Thymus (tissue), 11 donors: ENCODE measurements at regions not wholly inside any gene's neighbourhood (a gene's known extent, or its start where the extent isn't known, plus 50 kb on each side); places are given as distances from the start of the nearest gene placed in this dataset.

Source experiments
- DNase-seq, 9 donors: peaks; one replicate each; pipeline ENCODE4 v3.0.0-alpha.2; 2013; ENCODE audit warnings: low spot score in 9 of 9, low read depth in 6 of 9, missing footprints in 1 of 9
- H3K27ac ChIP-seq, 2 donors: one replicate each; pipeline ENCODE4 v1.5.1; 2013; ENCODE audit warnings: control low read depth in 1 of 2, low read depth in 1 of 2, low read length in 1 of 2, mild to moderate bottlenecking in 1 of 2, moderate library complexity in 1 of 2
- H3K27me3 ChIP-seq, 2 donors: one replicate each; pipeline ENCODE4 v1.5.1; 2013; ENCODE audit warnings: low read length in 1 of 2; ENCODE audit not compliant: control insufficient read depth in 2 of 2, insufficient read depth in 1 of 2
- H3K36me3 ChIP-seq, 2 donors: one replicate each; pipeline ENCODE4 v1.5.1; 2013; ENCODE audit warnings: low read length in 1 of 2, mild to moderate bottlenecking in 1 of 2, moderate library complexity in 1 of 2; ENCODE audit not compliant: control insufficient read depth in 2 of 2, insufficient read depth in 2 of 2
- H3K4me1 ChIP-seq, 2 donors: one replicate each; pipeline ENCODE4 v1.5.1; 2013; ENCODE audit warnings: low read length in 2 of 2; ENCODE audit not compliant: control insufficient read depth in 2 of 2, insufficient read depth in 2 of 2
- H3K4me3 ChIP-seq, 2 donors: one replicate each; pipeline ENCODE4 v1.5.1; 2013; ENCODE audit warnings: low read length in 2 of 2, control low read depth in 1 of 2, mild to moderate bottlenecking in 1 of 2
- H3K9me3 ChIP-seq, 2 donors: one replicate each; pipeline ENCODE4 v1.5.1; 2013; ENCODE audit warnings: low read length in 1 of 2, mild to moderate bottlenecking in 1 of 2; ENCODE audit not compliant: control insufficient read depth in 2 of 2, insufficient read depth in 1 of 2
- WGBS: extraction: QIAGEN DNeasy Blood & Tissue Kit; methylation state at CpG from one replicate; pipeline ENCODE4 v1.1.7; 2013; 5-methylcytosine and 5-hydroxymethylcytosine counted together
- donor health status: healthy.

GRCh38 chr13:104979281-104980030 lies 1556.0 kb downstream of the EFNB2 start:
- Histone ChIP-seq H3K27me3 (no peaks in the 10 kb centered on the region), H3K36me3 (no peaks in the 10 kb centered on the region), H3K4me1 (peaks cover 0 to 9% of the 10 kb centered on the region in 2 donors), H3K4me3 (no peak overlapping the region), H3K27ac (no peak overlapping the region), H3K9me3 (no peaks in the 10 kb centered on the region)
- DNase-seq, result no peak
- 93% methylated on average over 4 of the region's 4 CpGs for WGBS

DNA sequence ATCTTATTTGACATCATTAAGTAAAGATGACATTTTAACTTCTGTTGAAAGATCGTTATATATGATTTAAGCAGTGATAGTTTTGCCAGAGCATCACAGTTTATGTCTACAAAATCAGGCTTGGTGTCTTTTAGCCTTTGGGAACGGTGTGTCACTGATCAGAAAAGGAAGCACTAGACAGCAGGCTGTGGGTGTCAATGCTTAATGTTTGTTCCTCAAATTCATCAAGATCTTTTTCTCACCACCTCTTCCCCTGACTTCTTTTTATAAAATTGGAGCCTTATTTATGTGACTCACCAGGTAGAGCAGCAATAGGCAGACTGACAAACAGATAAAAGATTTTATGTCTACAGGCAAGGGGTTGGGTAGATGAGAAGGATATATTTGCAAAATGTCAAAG lies 1558.5 kb downstream of the EFNB2 start:
- Histone ChIP-seq H3K36me3 (no peaks in the 10 kb centered on the region), H3K4me3 (no peak overlapping the region), H3K27ac (no peak overlapping the region), H3K4me1 (peaks cover 0 to 3% of the 10 kb centered on the region in 2 donors), H3K9me3 (no peaks in the 10 kb centered on the region), H3K27me3 (no peaks in the 10 kb centered on the region)
- WGBS, result 50% methylated on average over 2 of the region's 2 CpGs
- DNase-seq, result no peak

DNA sequence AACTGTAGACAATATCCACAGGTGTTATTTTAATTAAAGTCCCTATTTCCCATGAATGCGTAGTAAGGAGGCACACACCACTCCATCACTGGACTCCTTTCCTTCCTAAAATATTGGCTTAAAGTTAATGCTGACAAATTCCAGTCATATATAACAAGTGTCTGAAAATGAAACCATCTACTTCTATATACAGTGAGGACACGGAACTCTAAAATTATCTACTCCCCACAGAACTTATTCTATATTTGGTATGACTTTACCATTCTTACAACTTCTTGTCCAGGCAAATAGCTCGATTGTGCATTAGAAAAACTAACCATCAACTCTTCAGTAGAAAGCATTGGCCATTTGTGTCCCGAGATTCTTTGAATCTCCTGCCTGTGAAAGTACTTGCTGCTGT lies 1560.2 kb downstream of the EFNB2 start:
- no peaks in the 10 kb centered on the region for H3K36me3 ChIP-seq
- no peaks in the 10 kb centered on the region for H3K9me3 ChIP-seq
- H3K4me1 ChIP-seq, result peaks cover 0 to 3% of the 10 kb centered on the region in 2 donors
- H3K4me3 ChIP-seq, result no peak overlapping the region
- no peak for DNase-seq
- H3K27me3 ChIP-seq, result no peaks in the 10 kb centered on the region
- WGBS, result 45% methylated on average over 4 of the region's 4 CpGs
- H3K27ac ChIP-seq, result no peak overlapping the region

GRCh38 chr13:104968876-104969275 lies 1566.6 kb downstream of the EFNB2 start:
- Histone ChIP-seq H3K4me3 (no peak overlapping the region), H3K27me3 (no peaks in the 10 kb centered on the region), H3K27ac (no peak overlapping the region), H3K9me3 (no peaks in the 10 kb centered on the region), H3K4me1 (no peaks in the 10 kb centered on the region), H3K36me3 (no peaks in the 10 kb centered on the region)
- DNase-seq, result no peak
- 98% methylated on average over 3 of the region's 3 CpGs for WGBS

DNA sequence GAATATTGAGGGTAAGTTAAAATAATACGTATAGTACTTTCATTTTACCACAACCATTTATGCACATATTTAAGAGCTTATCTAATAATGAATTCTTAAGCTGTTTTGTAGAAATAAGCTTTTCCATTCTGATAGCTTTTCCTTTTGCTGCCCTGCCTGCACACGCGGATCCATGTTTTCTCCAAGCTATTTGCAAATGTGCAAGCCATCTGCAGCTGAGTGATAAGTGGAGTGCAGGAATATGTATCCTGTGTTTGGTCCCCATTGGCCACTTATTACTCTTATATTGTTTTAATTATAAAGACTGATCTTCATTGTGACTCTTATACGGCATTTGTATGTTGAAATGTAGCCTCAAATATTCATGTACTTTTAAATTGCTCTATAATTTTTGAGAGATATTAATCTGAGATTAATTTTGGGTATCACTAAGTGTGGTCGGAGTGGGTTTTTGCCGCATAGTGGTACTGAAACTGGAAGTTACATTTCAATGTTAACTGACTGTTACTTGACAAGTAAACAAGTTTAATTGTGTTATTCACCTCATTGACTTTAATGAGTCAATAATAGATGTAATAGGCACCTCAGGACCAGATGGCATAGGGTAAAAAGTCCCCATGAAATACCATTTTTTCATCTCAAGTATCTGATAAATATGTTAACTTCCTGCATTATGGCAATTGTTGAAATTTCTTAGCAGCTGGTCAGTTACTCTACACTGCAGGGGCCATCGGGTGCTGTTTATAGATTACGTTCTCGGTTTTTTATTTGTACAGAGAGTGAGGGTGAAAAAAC lies 1567.4 kb downstream of the EFNB2 start:
- 98% methylated on average over 9 of the region's 9 CpGs for WGBS
- H3K9me3 ChIP-seq, result no peaks in the 10 kb centered on the region
- no peaks in the 10 kb centered on the region for H3K4me1 ChIP-seq
- no peak overlapping the region for H3K4me3 ChIP-seq
- H3K27me3 ChIP-seq, result no peaks in the 10 kb centered on the region
- no peak for DNase-seq
- H3K27ac ChIP-seq, result no peak overlapping the region
- no peaks in the 10 kb centered on the region for H3K36me3 ChIP-seq

- Histone ChIP-seq H3K9me3 (no peaks in the 10 kb centered on the region), H3K4me3 (no peak overlapping the region), H3K27ac (no peak overlapping the region), H3K36me3 (no peaks in the 10 kb centered on the region), H3K4me1 (no peaks in the 10 kb centered on the region), H3K27me3 (no peaks in the 10 kb centered on the region)
- WGBS, result 63% methylated on average over 3 of the region's 3 CpGs
- DNase-seq, result no peak
These were observed 1568.1 kb downstream of the EFNB2 start for GRCh38 chr13:104967376-104967775.

DNA sequence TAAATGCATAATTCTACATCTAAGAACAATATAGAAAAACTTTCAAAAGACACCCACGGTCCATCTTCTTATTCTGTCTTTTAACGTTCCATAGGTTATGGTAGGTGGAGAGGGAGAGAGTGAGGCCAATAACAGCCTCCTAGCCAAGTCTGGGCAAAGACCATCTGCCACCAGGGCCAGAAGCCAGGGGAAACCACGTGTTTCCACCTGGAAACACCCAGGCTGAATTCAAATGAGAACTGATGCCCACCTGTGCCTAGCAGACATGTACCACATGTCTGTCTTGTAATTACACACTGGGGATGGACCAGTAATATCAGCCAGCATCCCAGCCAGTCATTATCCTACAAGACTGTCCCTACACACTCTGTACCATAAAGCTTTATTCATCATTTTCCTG lies 1573.1 kb downstream of the EFNB2 start:
- H3K27ac ChIP-seq, result no peak overlapping the region
- whole genome bisulfite sequencing, result 92% methylated on average over 3 of the region's 3 CpGs

DNA sequence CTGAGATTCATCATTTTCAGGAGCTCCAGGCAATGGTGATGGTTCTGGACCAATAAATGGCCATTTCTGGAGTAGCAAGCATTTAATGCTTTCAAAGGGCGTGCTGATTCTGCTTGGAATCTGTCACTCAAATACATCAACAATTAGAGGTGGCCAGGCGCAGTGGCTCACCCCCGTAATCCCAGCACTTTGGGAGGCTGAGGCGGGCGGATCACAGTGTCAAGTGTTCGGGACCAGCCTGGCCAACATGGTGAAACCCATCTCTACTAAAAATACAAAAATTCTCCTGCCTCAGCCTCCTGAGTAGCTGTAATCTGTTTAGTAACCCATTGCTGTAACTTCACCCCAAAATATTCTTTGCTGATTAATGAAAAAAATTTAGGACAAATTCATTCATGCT lies 1574.2 kb downstream of the EFNB2 start:
- H3K27me3 ChIP-seq, result no peaks in the 10 kb centered on the region
- peaks cover 0 to 3% of the 10 kb centered on the region in 2 donors for H3K9me3 ChIP-seq
- H3K36me3 ChIP-seq, result no peaks in the 10 kb centered on the region
- H3K4me1 ChIP-seq, result no peaks in the 10 kb centered on the region
- no peak overlapping the region for H3K27ac ChIP-seq
- no peak for DNase-seq
- H3K4me3 ChIP-seq, result no peak overlapping the region
- WGBS, result 97% methylated on average over 6 of the region's 6 CpGs

More for the DNA sequence above, 1573.1 kb downstream of the EFNB2 start:
- Histone ChIP-seq H3K4me1 (no peaks in the 10 kb centered on the region), H3K9me3 (peaks cover 0 to 3% of the 10 kb centered on the region in 2 donors), H3K27me3 (no peaks in the 10 kb centered on the region), H3K36me3 (no peaks in the 10 kb centered on the region), H3K4me3 (no peak overlapping the region)
- DNase-seq, result no peak

DNA sequence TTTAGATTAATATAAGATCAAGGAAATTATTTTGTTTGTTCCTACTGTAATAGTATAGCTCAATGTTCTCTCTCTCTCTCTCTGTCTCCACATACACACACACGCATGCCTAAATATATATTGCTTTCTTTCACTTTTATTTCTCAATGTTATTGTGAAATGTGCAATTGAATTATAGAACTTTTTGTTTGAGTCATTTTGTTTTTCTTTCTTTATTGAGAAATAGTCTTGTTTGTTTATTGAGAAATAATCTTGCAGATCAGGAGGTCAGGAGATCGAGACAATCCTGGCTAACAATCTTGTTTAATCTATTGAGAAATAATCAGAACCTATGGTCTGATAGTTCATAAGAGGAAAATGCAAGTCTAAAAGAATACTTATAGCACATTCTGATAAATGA lies 1581.3 kb downstream of the EFNB2 start:
- no peaks in the 10 kb centered on the region for H3K4me1 ChIP-seq
- DNase-seq, result no peak
- H3K9me3 ChIP-seq, result no peaks in the 10 kb centered on the region
- no peaks in the 10 kb centered on the region for H3K27me3 ChIP-seq
- 96% methylated on average over 2 of the region's 2 CpGs for WGBS
- H3K27ac ChIP-seq, result no peak overlapping the region
- no peak overlapping the region for H3K4me3 ChIP-seq
- no peaks in the 10 kb centered on the region for H3K36me3 ChIP-seq
